Hematopoietic multipotent progenitor cell treated with erythropoietin and hydrocortisone succinate and interleukin-3 and kit ligand, for 6 days (in vitro differentiated cells): ENCODE measurements at regions not wholly inside any gene's neighbourhood (a gene's known extent, or its start where the extent isn't known, plus 50 kb on each side); places are given as distances from the start of the nearest gene placed in this dataset.

Experiments
- DNase-seq: peaks from one replicate; pipeline ENCODE4 v3.0.0-alpha.2; 2015

GRCh38 chr2:169426069-169426663 is 53.1 kb upstream of the BBS5 start:
- DNase-seq, result no peak

DNA sequence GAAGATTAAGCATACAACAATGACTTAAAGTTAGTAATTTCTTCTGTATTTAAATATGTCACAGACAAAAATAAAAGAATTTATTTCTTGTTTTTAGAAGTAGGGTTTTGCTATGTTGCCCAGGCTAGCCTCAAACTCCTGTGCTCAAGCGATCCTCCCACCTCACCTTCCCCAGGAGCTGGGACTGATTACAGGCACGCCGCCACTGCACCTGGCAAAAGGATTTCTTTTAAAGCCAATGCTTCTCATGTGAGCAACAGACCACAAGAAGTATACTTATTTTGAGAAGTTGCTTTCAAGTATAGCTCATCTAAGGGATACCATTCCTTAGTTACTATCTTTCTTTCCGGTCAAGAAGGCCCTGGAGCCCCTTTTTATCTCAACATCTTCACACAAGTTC is 57.2 kb upstream of the BBS5 start:
- DNase-seq, result no peak

DNA sequence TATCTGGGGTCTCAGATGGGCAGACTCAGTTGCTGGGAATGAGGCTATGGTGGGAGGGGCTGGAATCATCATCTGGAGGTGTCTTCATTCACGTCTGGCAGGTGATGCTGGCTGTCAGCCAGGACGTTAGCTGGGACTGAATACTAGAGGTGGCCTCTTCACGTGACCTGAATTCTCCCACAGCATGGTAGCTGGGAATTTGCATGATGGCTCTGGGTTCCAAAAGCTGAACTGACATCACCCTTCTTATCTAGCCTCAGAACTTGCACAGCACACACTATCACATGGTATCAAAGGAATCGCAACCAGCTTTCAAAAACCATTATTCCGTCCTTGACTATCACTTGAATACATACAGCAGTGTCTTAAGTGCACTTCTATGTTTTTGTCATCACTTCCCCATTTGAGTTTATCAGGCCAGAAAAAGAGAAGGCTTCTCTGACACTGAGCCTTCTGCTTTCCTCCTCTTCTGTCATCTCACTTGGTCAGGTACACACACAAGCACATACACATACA is 53.0 kb upstream of the LRP2 start:
- peak; percentile 69 for DNase-seq
